Uterus (tissue), 3 donors: ENCODE measurements at regions not wholly inside any gene's neighbourhood (a gene's known extent, or its start where the extent isn't known, plus 50 kb on each side); places are given as distances from the start of the nearest gene placed in this dataset.

ENCODE experiments used
- DNase-seq, 2 donors: peaks; one replicate each; pipeline ENCODE4 v3.0.0-alpha.2; 2019 to 2020
- H3K27ac ChIP-seq, 2 donors: fragments of 200-600 bp; sonication (generic); 1 replicate in 1 of 2; 2 replicates in 1 of 2; pipeline ENCODE4 v1.5.1; 2016 to 2018
- H3K27me3 ChIP-seq, 2 donors: fragments of 200-600 bp; sonication (generic); one replicate each; pipeline ENCODE4 v1.5.1; 2018 to 2019; ENCODE audit warnings: control low read depth in 1 of 2
- H3K36me3 ChIP-seq, 2 donors: fragments of 200-600 bp; sonication (generic); one replicate each; pipeline ENCODE4 v1.5.1; 2019; ENCODE audit warnings: control low read depth in 1 of 2
- H3K4me1 ChIP-seq, 2 donors: fragments of 200-600 bp; sonication (generic); one replicate each; pipeline ENCODE4 v1.5.1; 2018 to 2019; ENCODE audit warnings: control low read depth in 1 of 2
- H3K4me3 ChIP-seq, 2 donors: fragments of 200-600 bp; sonication (generic); 1 replicate in 1 of 2; 2 replicates in 1 of 2; pipeline ENCODE4 v1.5.1; 2018 to 2019; ENCODE audit warnings: mild to moderate bottlenecking in 1 of 2
- H3K9me3 ChIP-seq, 2 donors: fragments of 200-600 bp; sonication (generic); one replicate each; pipeline ENCODE4 v1.5.1; 2019; ENCODE audit warnings: control low read depth in 1 of 2
- CTCF ChIP-seq, 4 experiments: fragments of 200-600 bp in 2 of 4; fragments of 450-650 bp in 2 of 4; sonication (generic) in 2 of 4; IDR thresholded peaks; one replicate each; pipeline ENCODE4 v1.5.1; 2016 to 2019; ENCODE audit warnings: antibody characterized with exemption in 4 of 4, mild to moderate bottlenecking in 2 of 4, moderate library complexity in 1 of 4
- POLR2A ChIP-seq, 2 donors: fragments of 450-650 bp; IDR thresholded peaks; one replicate each; pipeline ENCODE4 v1.6.1; 2016; ENCODE audit warnings: antibody characterized with exemption in 2 of 2, mild to moderate bottlenecking in 1 of 2, moderate library complexity in 1 of 2
- intact Hi-C: fragments of 100-400 bp; cut with DNase I; formaldehyde crosslinking; loops from one replicate; pipeline ENCODE4 v1.15.1; 2023; ENCODE audit warnings: low total_unique reads
- donor health status: DM: yes; HTN: yes; CAD: no.

GRCh38 chr20:12331236-12331635 is 413.5 kb downstream of the BTBD3 start:
- H3K4me3 ChIP-seq: no peak overlapping the region
- intact Hi-C loops: no loop called here
- no peaks in the 10 kb centered on the region for H3K4me1 ChIP-seq
- H3K36me3 ChIP-seq: no peaks in the 10 kb centered on the region
- no peaks in the 10 kb centered on the region for H3K27me3 ChIP-seq
- no peaks in the 10 kb centered on the region for H3K9me3 ChIP-seq
- TF ChIP-seq POLR2A (IDR thresholded peaks at IDR 0.05) (no peak), CTCF (IDR thresholded peaks at IDR 0.05) (no peak)
- no peak for DNase-seq
- H3K27ac ChIP-seq: no peak overlapping the region

GRCh38 chr20:12337601-12338000 is 419.9 kb downstream of the BTBD3 start:
- intact Hi-C loops: no loop called here
- Histone ChIP-seq H3K4me3 (no peak overlapping the region), H3K27me3 (no peaks in the 10 kb centered on the region), H3K9me3 (no peaks in the 10 kb centered on the region), H3K4me1 (no peaks in the 10 kb centered on the region), H3K27ac (no peak overlapping the region), H3K36me3 (no peaks in the 10 kb centered on the region)
- TF ChIP-seq POLR2A (IDR thresholded peaks at IDR 0.05) (no peak), CTCF (IDR thresholded peaks at IDR 0.05) (no peak)
- no peak for DNase-seq

- Histone ChIP-seq H3K27me3 (no peaks in the 10 kb centered on the region), H3K27ac (no peak overlapping the region), H3K4me1 (no peaks in the 10 kb centered on the region), H3K4me3 (no peak overlapping the region), H3K36me3 (no peaks in the 10 kb centered on the region), H3K9me3 (no peaks in the 10 kb centered on the region)
- TF ChIP-seq POLR2A (IDR thresholded peaks at IDR 0.05) (no peak), CTCF (IDR thresholded peaks at IDR 0.05) (no peak)
- intact Hi-C loops: no loop called here
- DNase-seq: no peak
Observed at GRCh38 chr20:12345978-12346377, 428.3 kb downstream of the BTBD3 start.

- intact Hi-C loops: no loop called here
- no peaks in the 10 kb centered on the region for H3K4me1 ChIP-seq
- no peak overlapping the region for H3K27ac ChIP-seq
- no peak for DNase-seq
- H3K9me3 ChIP-seq: no peaks in the 10 kb centered on the region
- no peak for TF ChIP-seq POLR2A (IDR thresholded peaks at IDR 0.05)
- no peak for TF ChIP-seq CTCF (IDR thresholded peaks at IDR 0.05)
- no peaks in the 10 kb centered on the region for H3K36me3 ChIP-seq
- no peaks in the 10 kb centered on the region for H3K27me3 ChIP-seq
- no peak overlapping the region for H3K4me3 ChIP-seq
Observed at GRCh38 chr20:12353842-12354241, 436.1 kb downstream of the BTBD3 start.

GRCh38 chr20:12354725-12355124 is 437.0 kb downstream of the BTBD3 start:
- Histone ChIP-seq H3K27me3 (no peaks in the 10 kb centered on the region), H3K36me3 (no peaks in the 10 kb centered on the region), H3K27ac (no peak overlapping the region), H3K4me1 (no peaks in the 10 kb centered on the region), H3K9me3 (no peaks in the 10 kb centered on the region), H3K4me3 (no peak overlapping the region)
- DNase-seq: no peak
- TF ChIP-seq CTCF (IDR thresholded peaks at IDR 0.05): no peak
- no peak for TF ChIP-seq POLR2A (IDR thresholded peaks at IDR 0.05)
- intact Hi-C loops: no loop called here
